A673 (cell line): ENCODE measurements at regions not wholly inside any gene's neighbourhood (a gene's known extent, or its start where the extent isn't known, plus 50 kb on each side); places are given as distances from the start of the nearest gene placed in this dataset.

Source experiments
- BruUV-seq: library from RNA; stranded (reverse); fragments of 400-500 nt; replicated peaks from 2 replicates; lab custom pipeline; 2021; lab: Mats Ljungman, UMichigan
- CTCF ChIA-PET: fragments of 300-600 bp; sonication (Branson Sonifier 250); formaldehyde crosslinking; loops from one replicate; lab custom pipeline; 2022; ENCODE audit warnings: antibody characterized with exemption; lab: Charles Lee
- POLR2A ChIA-PET: fragments of 300-600 bp; sonication (Branson Sonifier 250); formaldehyde crosslinking; loops from one replicate; lab custom pipeline; 2022; ENCODE audit warnings: antibody characterized with exemption; ENCODE audit not compliant: low non-redundant PET; lab: Charles Lee
- DNase-seq: peaks from one replicate; pipeline ENCODE4 v3.0.0-alpha.2; 2015; ENCODE audit warnings: low spot score
- H3K27ac ChIP-seq: fragments of 200-600 bp; sonication (generic); 2 replicates; pipeline ENCODE4 v1.5.1; 2016; ENCODE audit warnings: mixed run types, low read depth, mild to moderate bottlenecking, mixed read lengths, antibody characterized with exemption, low read length; ENCODE audit not compliant: poor library complexity, severe bottlenecking
- H3K27me3 ChIP-seq: fragments of 200-600 bp; sonication (generic); replicated peaks from 2 replicates; pipeline ENCODE4 v1.6.1; 2017; ENCODE audit warnings: mixed run types, low read depth, mild to moderate bottlenecking, mixed read lengths, antibody characterized with exemption, low read length; ENCODE audit not compliant: insufficient read depth, poor library complexity
- H3K36me3 ChIP-seq: fragments of 200-600 bp; sonication (generic); 2 replicates; pipeline ENCODE4 v1.6.1; 2016; ENCODE audit warnings: mixed run types, mild to moderate bottlenecking, mixed read lengths, antibody characterized with exemption, low read length; ENCODE audit not compliant: insufficient read depth, poor library complexity, severe bottlenecking
- H3K4me1 ChIP-seq: fragments of 200-600 bp; sonication (generic); 2 replicates; pipeline ENCODE4 v1.6.1; 2017; ENCODE audit warnings: mixed run types, mild to moderate bottlenecking, mixed read lengths, antibody characterized with exemption, low read length; ENCODE audit not compliant: insufficient read depth, poor library complexity, severe bottlenecking
- H3K4me3 ChIP-seq: fragments of 200-600 bp; sonication (generic); 2 replicates; pipeline ENCODE4 v1.5.1; 2016; ENCODE audit warnings: low read depth, mixed run types, mild to moderate bottlenecking, mixed read lengths, low read length; ENCODE audit not compliant: poor library complexity, severe bottlenecking
- H3K9me3 ChIP-seq: fragments of 200-600 bp; sonication (generic); 2 replicates; pipeline ENCODE4 v1.6.1; 2016; ENCODE audit warnings: mixed run types, low read depth, mild to moderate bottlenecking, mixed read lengths, antibody characterized with exemption, low read length; ENCODE audit not compliant: poor library complexity, severe bottlenecking
- CTCF ChIP-seq: fragments of 300-800, 200-600 bp; sonication (generic); conservative IDR thresholded peaks from 2 replicates; pipeline ENCODE4 v1.5.1; 2017; ENCODE audit warnings: low read depth, mild to moderate bottlenecking, antibody characterized with exemption, low read length, moderate library complexity, mixed read lengths
- EZH2 ChIP-seq: fragments of 200-600 bp; sonication (generic); IDR thresholded peaks from 2 replicates; pipeline ENCODE4 v1.6.1; 2017; ENCODE audit warnings: borderline replicate concordance, low read depth, mild to moderate bottlenecking, mixed read lengths, antibody characterized with exemption, low read length; ENCODE audit not compliant: poor library complexity, severe bottlenecking
- intact Hi-C: fragments of 100-400 bp; cut with micrococcal nuclease; formaldehyde crosslinking; loops from one replicate; pipeline ENCODE4 v1.10.0; 2022; ENCODE audit not compliant: unreplicated experiment

- Histone ChIP-seq H3K9me3 (no peaks in the 10 kb centered on the region), H3K27me3 (no peaks in the 10 kb centered on the region), H3K27ac (no peak overlapping the region), H3K4me3 (no peak overlapping the region), H3K36me3 (no peaks in the 10 kb centered on the region), H3K4me1 (peaks cover 49% of the 10 kb centered on the region)
- no TSS peak for BruUV-seq
- intact Hi-C loops = no loop called here
- TF ChIP-seq EZH2 = no peak
- TF ChIP-seq CTCF = no peak
- ChIA-PET POLR2A (no interaction called here), CTCF (no interaction called here)
- no peak for DNase-seq
Measured at GRCh38 chr2:120822933-120823332, 87.3 kb downstream of the GLI2 start.

GRCh38 chr2:120823551-120823950, 87.9 kb downstream of the GLI2 start:
- Histone ChIP-seq H3K9me3 (no peaks in the 10 kb centered on the region), H3K27me3 (no peaks in the 10 kb centered on the region), H3K4me3 (no peak overlapping the region), H3K36me3 (no peaks in the 10 kb centered on the region), H3K4me1 (peaks cover 42% of the 10 kb centered on the region), H3K27ac (no peak overlapping the region)
- ChIA-PET CTCF (no interaction called here), POLR2A (no interaction called here)
- no TSS peak for BruUV-seq
- TF ChIP-seq CTCF (no peak), EZH2 (no peak)
- no peak for DNase-seq
- intact Hi-C loops = no loop called here

- Histone ChIP-seq H3K4me3 (no peak overlapping the region), H3K36me3 (no peaks in the 10 kb centered on the region), H3K9me3 (no peaks in the 10 kb centered on the region), H3K27ac (no peak overlapping the region), H3K4me1 (peaks cover 41% of the 10 kb centered on the region), H3K27me3 (no peaks in the 10 kb centered on the region)
- no peak for TF ChIP-seq EZH2
- TF ChIP-seq CTCF = no peak
- ChIA-PET CTCF (no interaction called here), POLR2A (no interaction called here)
- no peak for DNase-seq
- intact Hi-C loops = no loop called here
- no TSS peak for BruUV-seq
Measured at GRCh38 chr2:120824246-120824645, 88.6 kb downstream of the GLI2 start.
